ENCODE measurements at regions not wholly inside any gene's neighbourhood (a gene's known extent, or its start where the extent isn't known, plus 50 kb on each side); places are given as distances from the start of the nearest gene placed in this dataset.

DNA sequence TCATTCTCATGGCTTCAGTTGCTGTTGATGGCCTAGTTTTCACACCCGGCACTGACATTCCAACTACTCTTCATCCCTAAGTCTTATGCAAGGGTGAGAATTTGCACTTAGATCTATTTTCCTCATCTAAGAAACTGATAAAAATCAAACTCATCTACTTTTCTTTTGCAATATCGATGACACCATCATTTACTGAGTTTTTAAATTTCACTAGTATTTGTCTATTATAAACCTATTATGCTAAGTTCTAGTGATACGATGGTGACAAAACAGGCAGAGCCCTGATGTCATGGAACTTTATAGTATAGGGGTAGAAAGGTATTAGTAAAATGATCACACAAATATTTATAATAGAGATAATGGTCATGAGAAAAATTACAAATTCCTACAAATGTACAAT, 167.9 kb upstream of the CITED2 start:
- H3K4me1 ChIP-seq (ENCODE audit: control insufficient read depth, insufficient read depth, low read length), result peaks cover 3% of the 10 kb centered on the region
- H3K27me3 ChIP-seq (ENCODE audit: control insufficient read depth, insufficient read depth, low read length), result no peaks in the 10 kb centered on the region
- no peak overlapping the region for H3K9ac ChIP-seq (ENCODE audit: low read depth, low read length)

DNA sequence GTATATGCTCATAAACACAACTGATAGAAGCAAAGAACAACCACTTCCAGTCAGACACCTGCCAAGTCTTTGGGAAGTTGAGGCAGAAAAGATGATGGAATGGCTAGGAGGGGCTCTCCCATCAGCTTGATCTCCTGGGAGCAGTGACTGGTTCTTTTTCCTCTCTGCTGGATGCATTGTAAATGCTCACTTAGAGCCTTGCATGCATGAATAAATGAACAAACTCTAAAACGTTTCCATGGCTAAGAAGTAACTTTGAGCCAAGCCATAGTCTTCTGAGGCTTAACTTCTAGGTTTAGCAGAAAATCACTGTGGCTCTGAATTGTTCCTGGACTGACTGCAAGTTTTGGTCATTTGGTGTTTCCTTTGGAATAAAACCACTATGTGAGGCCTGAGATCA, 166.4 kb upstream of the CITED2 start:
- no peak overlapping the region for H3K4me3 ChIP-seq (ENCODE audit: low read depth, low read length)
- H3K27me3 ChIP-seq (ENCODE audit: control insufficient read depth, insufficient read depth, low read length), result no peaks in the 10 kb centered on the region
- H3K36me3 ChIP-seq (ENCODE audit: control insufficient read depth, insufficient read depth, low read length), result no peaks in the 10 kb centered on the region
- H3K9ac ChIP-seq (ENCODE audit: low read depth, low read length), result no peak overlapping the region
- H3K9me3 ChIP-seq (ENCODE audit: control insufficient read depth, insufficient read depth, low read length), result no peaks in the 10 kb centered on the region
- peaks cover 3% of the 10 kb centered on the region for H3K4me1 ChIP-seq (ENCODE audit: control insufficient read depth, insufficient read depth, low read length)

More for the DNA sequence above, 167.9 kb upstream of the CITED2 start:
- H3K9me3 ChIP-seq (ENCODE audit: control insufficient read depth, insufficient read depth, low read length), result no peaks in the 10 kb centered on the region
- H3K36me3 ChIP-seq (ENCODE audit: control insufficient read depth, insufficient read depth, low read length), result no peaks in the 10 kb centered on the region
- H3K4me3 ChIP-seq (ENCODE audit: low read depth, low read length), result no peak overlapping the region

DNA sequence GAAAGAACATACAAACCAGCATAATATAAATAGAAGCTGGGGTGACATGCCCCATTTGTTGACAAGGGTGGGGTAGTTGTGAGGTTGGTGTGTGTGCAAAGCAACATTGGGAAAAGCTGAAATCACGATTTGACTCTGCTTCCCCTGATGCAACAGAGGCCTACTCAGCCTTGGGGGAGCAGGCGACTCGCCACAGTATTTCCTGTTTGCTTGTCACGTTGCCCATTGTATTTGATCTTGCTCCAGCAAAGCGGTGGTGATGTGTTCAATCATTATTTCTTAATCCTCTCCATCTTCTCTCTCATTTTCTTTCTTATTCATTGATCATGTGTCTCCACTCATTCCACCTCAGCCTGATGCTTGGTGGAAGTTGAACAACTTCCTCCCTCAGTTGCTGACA, 165.8 kb upstream of the CITED2 start:
- no peak overlapping the region for H3K4me3 ChIP-seq (ENCODE audit: low read depth, low read length)
- H3K4me1 ChIP-seq (ENCODE audit: control insufficient read depth, insufficient read depth, low read length), result peaks cover 3% of the 10 kb centered on the region
- H3K9me3 ChIP-seq (ENCODE audit: control insufficient read depth, insufficient read depth, low read length), result no peaks in the 10 kb centered on the region
- no peak overlapping the region for H3K9ac ChIP-seq (ENCODE audit: low read depth, low read length)
- no peaks in the 10 kb centered on the region for H3K27me3 ChIP-seq (ENCODE audit: control insufficient read depth, insufficient read depth, low read length)
- H3K36me3 ChIP-seq (ENCODE audit: control insufficient read depth, insufficient read depth, low read length), result no peaks in the 10 kb centered on the region

DNA sequence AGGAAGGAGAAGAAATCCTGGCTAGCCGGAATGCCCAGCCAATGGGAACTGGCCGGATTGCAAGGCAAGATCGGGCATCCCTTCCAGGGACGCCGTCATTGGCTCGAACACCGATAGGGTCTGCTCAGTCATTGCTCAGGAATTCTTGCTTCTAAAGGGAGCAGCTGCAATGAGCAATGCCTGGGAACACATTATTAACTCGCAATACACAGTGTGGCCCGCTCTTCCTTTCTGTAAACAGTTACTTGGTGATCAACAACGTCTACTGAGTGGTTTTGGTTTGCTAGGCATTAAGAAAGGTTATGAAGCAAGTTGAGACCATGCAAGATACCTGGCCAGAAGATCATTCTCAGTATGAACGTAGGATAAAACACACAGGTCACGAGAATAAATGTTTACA, 165.4 kb upstream of the CITED2 start:
- Histone ChIP-seq H3K4me3 (ENCODE audit: low read depth, low read length) (no peak overlapping the region), H3K27me3 (ENCODE audit: control insufficient read depth, insufficient read depth, low read length) (no peaks in the 10 kb centered on the region), H3K9ac (ENCODE audit: low read depth, low read length) (no peak overlapping the region), H3K9me3 (ENCODE audit: control insufficient read depth, insufficient read depth, low read length) (no peaks in the 10 kb centered on the region), H3K36me3 (ENCODE audit: control insufficient read depth, insufficient read depth, low read length) (no peaks in the 10 kb centered on the region), H3K4me1 (ENCODE audit: control insufficient read depth, insufficient read depth, low read length) (peaks cover 3% of the 10 kb centered on the region)

DNA sequence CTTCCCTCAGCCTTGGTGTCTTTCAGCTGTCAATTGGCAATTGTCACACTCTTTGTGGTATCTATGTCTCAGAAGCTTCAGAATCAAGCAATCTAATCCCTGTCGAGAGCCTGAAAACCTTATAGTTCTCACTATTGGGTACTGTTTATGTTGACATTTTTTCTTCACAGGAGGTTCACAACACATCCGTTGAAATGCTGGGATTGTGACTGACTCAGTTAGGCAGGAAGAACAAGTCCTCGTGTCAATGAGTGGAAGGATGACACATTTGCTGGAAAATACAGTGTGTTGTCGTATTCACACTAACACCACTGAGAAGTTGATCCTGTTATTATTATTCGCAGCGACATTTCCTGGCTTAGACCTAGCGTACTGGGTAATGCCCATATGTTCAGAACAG, 163.9 kb upstream of the CITED2 start:
- Histone ChIP-seq H3K4me1 (ENCODE audit: control insufficient read depth, insufficient read depth, low read length) (peaks cover 5% of the 10 kb centered on the region), H3K36me3 (ENCODE audit: control insufficient read depth, insufficient read depth, low read length) (no peaks in the 10 kb centered on the region), H3K9me3 (ENCODE audit: control insufficient read depth, insufficient read depth, low read length) (no peaks in the 10 kb centered on the region), H3K27me3 (ENCODE audit: control insufficient read depth, insufficient read depth, low read length) (no peaks in the 10 kb centered on the region), H3K9ac (ENCODE audit: low read depth, low read length) (no peak overlapping the region), H3K4me3 (ENCODE audit: low read depth, low read length) (no peak overlapping the region)

DNA sequence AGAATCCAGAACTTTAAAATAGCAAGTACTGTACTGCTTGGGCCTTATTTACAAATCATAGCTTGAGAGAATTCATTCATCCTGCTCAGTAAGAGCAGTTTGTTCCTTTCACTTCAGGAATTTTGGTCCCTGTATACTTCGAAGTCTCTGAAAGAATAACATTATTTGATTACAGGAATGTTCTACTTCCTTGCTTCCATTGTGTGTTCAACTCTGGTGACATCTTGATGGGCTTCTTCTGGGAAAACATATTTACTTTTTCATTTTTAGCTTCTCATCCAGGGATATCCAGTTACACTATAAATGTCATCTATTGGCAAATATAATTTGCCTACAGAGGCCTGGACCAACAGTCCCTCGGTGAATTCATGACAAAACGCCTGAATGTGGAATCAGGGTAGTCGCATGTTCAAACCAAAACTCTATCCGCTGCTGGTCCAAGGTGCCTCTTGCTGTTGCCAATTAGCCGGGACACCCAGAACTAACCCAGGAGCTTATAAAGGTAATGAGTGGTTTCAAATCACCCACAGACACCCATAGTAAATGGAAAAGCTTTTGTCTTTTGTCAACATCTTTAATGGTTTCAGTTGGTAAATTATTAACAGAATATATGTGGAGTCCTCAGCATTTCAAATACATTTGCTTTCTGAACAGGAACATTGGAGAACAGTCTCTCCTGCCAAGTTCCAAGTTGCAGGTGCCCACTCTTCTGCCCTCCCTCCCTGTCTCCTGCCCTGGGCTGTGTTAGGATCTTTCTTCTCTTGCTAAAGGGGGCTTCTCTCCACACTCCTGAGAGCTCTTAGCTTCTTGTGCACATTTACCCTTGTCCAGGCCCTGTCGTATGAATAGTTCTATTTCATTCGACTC, 162.5 kb upstream of the CITED2 start:
- no peaks in the 10 kb centered on the region for H3K36me3 ChIP-seq (ENCODE audit: control insufficient read depth, insufficient read depth, low read length)
- no peaks in the 10 kb centered on the region for H3K9me3 ChIP-seq (ENCODE audit: control insufficient read depth, insufficient read depth, low read length)
- no peaks in the 10 kb centered on the region for H3K27me3 ChIP-seq (ENCODE audit: control insufficient read depth, insufficient read depth, low read length)
- peaks cover 5% of the 10 kb centered on the region for H3K4me1 ChIP-seq (ENCODE audit: control insufficient read depth, insufficient read depth, low read length)
- no peak overlapping the region for H3K4me3 ChIP-seq (ENCODE audit: low read depth, low read length)
- no peak overlapping the region for H3K9ac ChIP-seq (ENCODE audit: low read depth, low read length)

DNA sequence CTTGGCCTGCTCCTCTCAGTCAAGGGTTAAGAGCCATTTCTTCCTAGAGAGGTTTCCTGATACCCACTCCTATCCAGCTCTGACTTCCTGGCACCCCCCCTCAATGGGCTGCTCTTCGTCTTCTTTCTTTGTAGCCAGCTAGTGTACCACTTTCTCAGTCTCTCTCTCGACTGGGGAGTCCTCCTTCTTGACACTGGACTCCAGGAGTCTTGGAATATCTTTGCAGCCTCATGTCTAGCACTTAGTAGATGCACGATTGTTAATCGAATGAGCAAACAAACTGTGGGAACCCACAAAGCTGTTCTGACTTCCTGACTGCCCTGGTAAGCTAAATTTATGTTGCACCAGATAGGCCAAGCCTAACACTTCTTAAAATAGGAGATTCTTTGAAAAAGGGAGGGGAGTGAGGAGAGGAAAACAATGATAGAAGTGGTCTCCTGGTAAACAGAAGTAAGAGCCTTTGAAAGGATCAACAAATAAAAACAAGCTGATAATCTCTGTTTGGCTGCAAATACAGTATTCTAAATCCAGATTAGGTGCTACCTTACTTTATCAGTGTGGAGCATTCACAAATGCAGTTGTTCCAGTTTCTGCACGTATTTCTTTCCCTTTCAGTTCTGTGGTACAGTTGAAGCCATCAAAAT, 160.1 kb upstream of the CITED2 start:
- Histone ChIP-seq H3K4me3 (ENCODE audit: low read depth, low read length) (no peak overlapping the region), H3K9ac (ENCODE audit: low read depth, low read length) (no peak overlapping the region), H3K4me1 (ENCODE audit: control insufficient read depth, insufficient read depth, low read length) (peaks cover 2% of the 10 kb centered on the region), H3K27me3 (ENCODE audit: control insufficient read depth, insufficient read depth, low read length) (no peaks in the 10 kb centered on the region), H3K36me3 (ENCODE audit: control insufficient read depth, insufficient read depth, low read length) (no peaks in the 10 kb centered on the region), H3K9me3 (ENCODE audit: control insufficient read depth, insufficient read depth, low read length) (no peaks in the 10 kb centered on the region)

DNA sequence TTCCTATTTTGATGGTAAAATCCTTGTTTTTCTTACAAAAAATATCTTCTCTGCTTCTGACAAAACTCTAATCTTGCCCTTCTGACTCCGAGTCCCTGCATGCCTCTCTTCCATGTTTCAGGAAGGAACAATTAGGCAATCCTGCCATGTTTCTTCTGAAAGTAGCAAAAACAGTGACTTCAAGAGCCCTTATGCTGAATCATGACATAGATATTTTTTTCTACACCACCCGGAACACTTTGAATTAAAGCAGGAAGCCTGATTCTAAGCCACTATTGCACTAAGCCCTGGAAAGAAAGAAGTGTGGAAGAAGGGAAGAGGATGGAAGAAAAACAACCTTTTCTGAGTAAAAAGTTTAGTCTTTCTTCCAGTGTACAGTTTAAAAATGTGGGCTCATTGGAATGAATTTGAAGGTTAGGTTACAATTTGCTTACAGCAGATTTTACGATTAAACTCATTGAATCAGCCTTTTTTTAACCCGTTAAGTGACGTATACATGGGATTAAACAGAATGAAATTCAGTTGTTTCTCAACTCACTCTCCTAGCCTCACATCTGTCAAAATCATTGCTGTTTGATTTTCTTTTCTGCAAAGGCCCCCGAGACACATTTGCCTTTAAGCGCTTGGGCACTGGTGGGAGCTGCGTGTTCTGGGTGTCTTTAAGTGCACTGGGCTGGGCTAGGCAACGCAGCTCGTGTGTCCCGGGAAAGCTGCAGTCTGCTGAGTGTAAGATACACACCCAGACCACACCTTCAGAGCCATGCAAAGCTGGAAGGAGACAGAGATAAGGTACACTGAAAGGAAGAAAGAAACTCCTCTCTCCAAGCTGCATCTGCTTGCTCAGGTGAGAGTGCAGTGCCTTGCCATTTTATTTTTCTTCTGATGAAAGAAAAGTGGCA, 159.4 kb upstream of the CITED2 start:
- Histone ChIP-seq H3K27me3 (ENCODE audit: control insufficient read depth, insufficient read depth, low read length) (no peaks in the 10 kb centered on the region), H3K9ac (ENCODE audit: low read depth, low read length) (no peak overlapping the region), H3K36me3 (ENCODE audit: control insufficient read depth, insufficient read depth, low read length) (no peaks in the 10 kb centered on the region), H3K4me1 (ENCODE audit: control insufficient read depth, insufficient read depth, low read length) (peaks cover 2% of the 10 kb centered on the region), H3K9me3 (ENCODE audit: control insufficient read depth, insufficient read depth, low read length) (no peaks in the 10 kb centered on the region), H3K4me3 (ENCODE audit: low read depth, low read length) (no peak overlapping the region)

DNA sequence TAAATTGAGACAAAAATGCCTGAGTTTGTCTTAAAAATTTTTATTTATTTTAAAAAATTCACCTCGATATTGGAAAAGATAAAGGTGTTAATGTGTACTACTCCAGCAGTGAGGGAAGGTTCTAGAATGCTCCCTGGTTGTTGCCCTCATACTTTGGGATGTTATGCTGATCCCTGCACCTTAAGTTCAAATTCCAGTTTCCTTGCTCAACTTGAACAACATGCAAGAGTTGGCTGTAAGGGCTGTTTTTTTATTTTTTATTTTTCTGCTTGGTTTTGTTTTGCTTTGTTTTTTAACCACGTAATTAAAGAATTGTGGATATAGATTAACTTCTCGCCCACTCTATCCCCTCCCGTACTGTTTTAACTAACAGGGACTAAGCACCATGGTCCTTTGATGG, 158.7 kb upstream of the CITED2 start:
- Histone ChIP-seq H3K4me3 (ENCODE audit: low read depth, low read length) (no peak overlapping the region), H3K4me1 (ENCODE audit: control insufficient read depth, insufficient read depth, low read length) (peaks cover 2% of the 10 kb centered on the region), H3K27me3 (ENCODE audit: control insufficient read depth, insufficient read depth, low read length) (no peaks in the 10 kb centered on the region), H3K9me3 (ENCODE audit: control insufficient read depth, insufficient read depth, low read length) (no peaks in the 10 kb centered on the region), H3K36me3 (ENCODE audit: control insufficient read depth, insufficient read depth, low read length) (no peaks in the 10 kb centered on the region), H3K9ac (ENCODE audit: low read depth, low read length) (no peak overlapping the region)

DNA sequence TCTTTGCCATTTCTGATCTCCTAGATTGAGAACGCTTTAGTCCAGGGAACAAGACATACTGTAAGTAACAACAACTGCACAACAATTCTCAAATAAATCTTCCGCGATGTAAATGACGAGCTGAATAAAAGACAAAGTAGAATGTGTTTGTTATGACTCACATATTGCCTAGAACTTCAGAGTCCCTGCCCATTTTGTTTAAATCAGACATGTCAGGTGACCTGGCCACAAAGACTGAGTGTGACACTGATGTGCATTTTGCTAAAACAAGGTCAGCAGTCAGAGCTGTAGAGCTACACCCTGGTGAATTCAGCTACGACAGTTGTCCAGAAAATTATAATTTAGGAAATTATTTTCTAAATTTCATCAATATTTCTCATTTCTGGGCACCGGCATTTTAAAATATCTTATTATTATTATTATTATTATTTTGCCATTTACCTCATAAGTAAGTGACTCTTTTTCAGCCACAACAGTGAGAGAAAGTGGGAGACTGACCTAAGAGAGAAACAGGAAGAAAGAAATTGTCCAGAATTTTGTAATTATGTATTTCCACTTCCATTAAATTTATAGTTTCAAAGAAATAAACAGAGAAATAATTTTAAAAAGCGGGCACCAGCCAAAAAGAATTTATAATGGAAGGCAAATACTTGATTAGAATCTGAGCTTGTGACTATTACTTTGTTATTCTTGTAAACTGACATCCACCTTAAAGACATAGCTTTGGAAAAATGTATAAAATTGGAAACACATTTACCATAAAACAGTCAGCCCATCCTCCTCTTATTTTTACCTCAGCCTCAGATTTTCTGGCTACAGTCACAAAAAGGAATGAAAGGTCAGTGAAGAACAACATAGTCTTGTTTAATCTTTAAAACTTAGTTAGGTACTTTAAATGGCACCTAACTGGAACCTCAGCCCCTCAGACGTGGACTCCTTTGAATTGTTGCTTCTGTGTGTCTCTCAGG, 157.0 kb upstream of the CITED2 start:
- Histone ChIP-seq H3K4me1 (ENCODE audit: control insufficient read depth, insufficient read depth, low read length) (peaks cover 2% of the 10 kb centered on the region), H3K27me3 (ENCODE audit: control insufficient read depth, insufficient read depth, low read length) (no peaks in the 10 kb centered on the region), H3K36me3 (ENCODE audit: control insufficient read depth, insufficient read depth, low read length) (no peaks in the 10 kb centered on the region), H3K9ac (ENCODE audit: low read depth, low read length) (no peak overlapping the region), H3K4me3 (ENCODE audit: low read depth, low read length) (no peak overlapping the region), H3K9me3 (ENCODE audit: control insufficient read depth, insufficient read depth, low read length) (no peaks in the 10 kb centered on the region)

DNA sequence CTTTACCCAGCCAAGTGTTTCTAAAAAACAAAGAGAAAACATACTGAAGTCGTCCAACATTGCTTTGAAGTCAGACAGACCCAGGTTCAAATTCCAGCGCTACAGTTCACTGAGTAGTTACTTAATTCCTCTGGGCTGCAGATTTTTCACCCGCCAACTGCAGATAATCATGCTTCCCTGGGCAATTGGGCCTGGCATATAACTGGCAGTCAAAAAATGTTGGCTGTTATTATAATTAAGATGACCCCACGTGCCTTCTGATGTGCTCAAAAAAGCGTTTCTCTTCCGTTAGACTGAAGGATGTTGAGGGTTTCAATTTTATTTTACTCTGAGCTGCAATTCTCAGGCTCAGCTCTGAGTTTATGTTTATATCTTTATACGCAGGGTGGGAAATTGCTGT, 156.1 kb upstream of the CITED2 start:
- Histone ChIP-seq H3K36me3 (ENCODE audit: control insufficient read depth, insufficient read depth, low read length) (no peaks in the 10 kb centered on the region), H3K27me3 (ENCODE audit: control insufficient read depth, insufficient read depth, low read length) (no peaks in the 10 kb centered on the region), H3K4me3 (ENCODE audit: low read depth, low read length) (no peak overlapping the region), H3K4me1 (ENCODE audit: control insufficient read depth, insufficient read depth, low read length) (peaks cover 2% of the 10 kb centered on the region), H3K9ac (ENCODE audit: low read depth, low read length) (no peak overlapping the region), H3K9me3 (ENCODE audit: control insufficient read depth, insufficient read depth, low read length) (no peaks in the 10 kb centered on the region)
